Activated T-cell treated with anti-CD3 and anti-CD28 coated beads, Interleukin-2, amount 50 U/mL, for 48 hours (primary cell): ENCODE measurements at regions not wholly inside any gene's neighbourhood (a gene's known extent, or its start where the extent isn't known, plus 50 kb on each side); places are given as distances from the start of the nearest gene placed in this dataset.
"Not testable (repeated sequence)": the region's sequence is repeated elsewhere in the genome, so short reads cannot be mapped to it uniquely, and the experiment has no call there.

ENCODE experiments used
- DNase-seq, 2 experiments: peaks; one replicate each; pipeline ENCODE4 v3.0.0-alpha.2; 2020

- no peak for DNase-seq
Observed at GRCh38 chr18:39205565-39206195, 1640.1 kb upstream of the CELF4 start.

GRCh38 chr18:39200153-39200552 lies 1634.6 kb upstream of the CELF4 start:
- no peak for DNase-seq

GRCh38 chr18:39199231-39199855 lies 1633.7 kb upstream of the CELF4 start:
- DNase-seq, result no peak

GRCh38 chr18:39198376-39198775 lies 1632.8 kb upstream of the CELF4 start:
- no peak for DNase-seq

GRCh38 chr18:39191931-39192330 lies 1626.3 kb upstream of the CELF4 start:
- DNase-seq, result no peak

- no peak for DNase-seq
Observed at GRCh38 chr18:39191058-39191457, 1625.5 kb upstream of the CELF4 start.

GRCh38 chr18:39190508-39190907 lies 1624.9 kb upstream of the CELF4 start:
- DNase-seq, result no peak

- no peak for DNase-seq
Observed at GRCh38 chr18:39188278-39188677, 1622.7 kb upstream of the CELF4 start.

- no peak for DNase-seq
Observed at GRCh38 chr18:39186008-39186407, 1620.4 kb upstream of the CELF4 start.

GRCh38 chr18:39184176-39184575 lies 1618.6 kb upstream of the CELF4 start:
- no peak for DNase-seq

GRCh38 chr18:39178166-39178565 lies 1612.6 kb upstream of the CELF4 start:
- no peak for DNase-seq

- no peak for DNase-seq
Observed at GRCh38 chr18:39172695-39173421, 1607.3 kb upstream of the CELF4 start.

GRCh38 chr18:39168723-39169122 lies 1603.1 kb upstream of the CELF4 start:
- DNase-seq, result no peak

- no peak for DNase-seq
Observed at GRCh38 chr18:39167990-39168389, 1602.4 kb upstream of the CELF4 start.

GRCh38 chr18:39166776-39167175 lies 1601.2 kb upstream of the CELF4 start:
- DNase-seq, result no peak

GRCh38 chr18:39162013-39162827 lies 1596.6 kb upstream of the CELF4 start:
- no peak for DNase-seq

- no peak for DNase-seq
Observed at GRCh38 chr18:39149211-39149806, 1583.7 kb upstream of the CELF4 start.

GRCh38 chr18:39134255-39134654 lies 1568.7 kb upstream of the CELF4 start:
- DNase-seq, result no peak

- DNase-seq, result not testable (repeated sequence)
Observed at GRCh38 chr18:39127538-39127937, 1561.9 kb upstream of the CELF4 start.

- DNase-seq, result no peak
Observed at GRCh38 chr18:39113790-39114189, 1548.2 kb upstream of the CELF4 start.

- no peak for DNase-seq
Observed at GRCh38 chr18:39105104-39105503, 1539.5 kb upstream of the CELF4 start.

GRCh38 chr18:39072970-39073369 lies 1507.4 kb upstream of the CELF4 start:
- DNase-seq, result no peak

GRCh38 chr18:39062426-39062825 lies 1496.8 kb upstream of the CELF4 start:
- DNase-seq, result no peak
